C4-2B (cell line): ENCODE measurements at regions not wholly inside any gene's neighbourhood (a gene's known extent, or its start where the extent isn't known, plus 50 kb on each side); places are given as distances from the start of the nearest gene placed in this dataset.

Experiments used
- H3K27ac ChIP-seq: fragments of 450-650 bp; 2 replicates; pipeline ENCODE4 v1.5.1; 2017
- ZFX ChIP-seq: fragments of 450-650 bp; IDR thresholded peaks from 2 replicates; pipeline ENCODE4 v1.6.1; 2017
- TF ChIP-seq, protein P1 (sequence below): fragments of 450-650 bp; conservative IDR thresholded peaks from 2 replicates; pipeline ENCODE4 v1.5.1; 2017; ENCODE audit warnings: mild to moderate bottlenecking

GRCh38 chr12:20250761-20251160 lies 117.6 kb upstream of the PDE3A start:
- TF ChIP-seq, protein P1, sequence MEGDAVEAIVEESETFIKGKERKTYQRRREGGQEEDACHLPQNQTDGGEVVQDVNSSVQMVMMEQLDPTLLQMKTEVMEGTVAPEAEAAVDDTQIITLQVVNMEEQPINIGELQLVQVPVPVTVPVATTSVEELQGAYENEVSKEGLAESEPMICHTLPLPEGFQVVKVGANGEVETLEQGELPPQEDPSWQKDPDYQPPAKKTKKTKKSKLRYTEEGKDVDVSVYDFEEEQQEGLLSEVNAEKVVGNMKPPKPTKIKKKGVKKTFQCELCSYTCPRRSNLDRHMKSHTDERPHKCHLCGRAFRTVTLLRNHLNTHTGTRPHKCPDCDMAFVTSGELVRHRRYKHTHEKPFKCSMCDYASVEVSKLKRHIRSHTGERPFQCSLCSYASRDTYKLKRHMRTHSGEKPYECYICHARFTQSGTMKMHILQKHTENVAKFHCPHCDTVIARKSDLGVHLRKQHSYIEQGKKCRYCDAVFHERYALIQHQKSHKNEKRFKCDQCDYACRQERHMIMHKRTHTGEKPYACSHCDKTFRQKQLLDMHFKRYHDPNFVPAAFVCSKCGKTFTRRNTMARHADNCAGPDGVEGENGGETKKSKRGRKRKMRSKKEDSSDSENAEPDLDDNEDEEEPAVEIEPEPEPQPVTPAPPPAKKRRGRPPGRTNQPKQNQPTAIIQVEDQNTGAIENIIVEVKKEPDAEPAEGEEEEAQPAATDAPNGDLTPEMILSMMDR = no peak
- TF ChIP-seq ZFX = no peak
- no peak overlapping the region for H3K27ac ChIP-seq

DNA sequence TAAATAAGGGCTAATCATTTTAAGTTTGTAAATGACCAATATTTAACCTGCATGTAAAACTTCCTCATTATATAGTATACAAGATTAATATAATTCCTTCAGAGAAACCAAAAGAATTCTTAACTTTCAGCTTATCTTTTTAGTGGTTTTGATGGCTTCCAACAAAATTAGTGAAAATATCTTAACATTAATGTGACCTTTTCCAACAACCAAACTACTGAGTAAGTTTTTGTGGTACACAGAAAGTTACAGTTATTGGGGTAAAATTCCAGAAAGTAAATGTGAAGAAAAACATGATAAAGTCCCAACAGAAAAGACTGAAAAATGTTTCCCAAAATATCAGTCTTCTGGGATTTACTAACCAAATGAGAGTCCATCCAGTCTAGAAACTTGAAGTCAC lies 111.0 kb upstream of the PDE3A start:
- no peak overlapping the region for H3K27ac ChIP-seq
- TF ChIP-seq ZFX = no peak
- TF ChIP-seq, protein P1 = no peak

DNA sequence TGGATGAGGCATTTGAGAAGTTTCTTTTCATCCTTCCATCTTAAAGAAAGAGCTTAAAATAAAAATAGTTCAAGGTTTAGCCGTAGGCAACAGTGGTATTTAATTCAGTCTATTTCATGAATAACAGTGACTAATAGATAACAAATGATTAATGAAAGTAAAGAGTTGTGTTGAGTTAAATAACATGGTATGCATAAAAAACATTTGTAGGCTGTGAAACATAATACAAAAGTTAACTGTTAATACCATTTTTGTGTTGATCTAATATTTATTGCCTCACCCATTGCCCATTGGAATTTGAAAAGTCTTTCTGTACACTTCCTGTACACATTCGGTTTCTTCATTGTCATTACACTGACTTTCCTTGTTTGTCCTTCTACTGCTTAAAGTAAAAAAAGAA lies 108.6 kb upstream of the PDE3A start:
- TF ChIP-seq ZFX = no peak
- TF ChIP-seq, protein P1 = no peak
- no peak overlapping the region for H3K27ac ChIP-seq

DNA sequence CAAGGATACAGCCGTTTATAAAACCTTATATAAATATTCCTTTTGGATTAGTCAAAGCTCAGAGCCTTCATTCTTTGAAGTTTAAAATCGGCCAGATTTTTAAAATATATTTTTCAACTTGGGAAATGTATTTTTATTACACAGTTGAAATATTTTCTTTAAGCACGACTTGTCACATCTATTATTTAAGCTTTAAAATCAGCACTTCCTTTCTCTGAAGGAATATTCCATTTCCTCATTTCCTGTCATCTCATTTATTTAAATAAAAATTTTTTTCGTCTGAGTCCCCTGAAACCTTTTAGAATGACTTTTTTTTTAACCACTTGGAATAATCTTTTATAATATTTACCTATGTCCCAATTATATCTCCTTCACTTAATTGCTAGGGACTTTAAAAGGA lies 107.5 kb upstream of the PDE3A start:
- no peak for TF ChIP-seq ZFX
- TF ChIP-seq, protein P1 = no peak
- H3K27ac ChIP-seq = no peak overlapping the region

DNA sequence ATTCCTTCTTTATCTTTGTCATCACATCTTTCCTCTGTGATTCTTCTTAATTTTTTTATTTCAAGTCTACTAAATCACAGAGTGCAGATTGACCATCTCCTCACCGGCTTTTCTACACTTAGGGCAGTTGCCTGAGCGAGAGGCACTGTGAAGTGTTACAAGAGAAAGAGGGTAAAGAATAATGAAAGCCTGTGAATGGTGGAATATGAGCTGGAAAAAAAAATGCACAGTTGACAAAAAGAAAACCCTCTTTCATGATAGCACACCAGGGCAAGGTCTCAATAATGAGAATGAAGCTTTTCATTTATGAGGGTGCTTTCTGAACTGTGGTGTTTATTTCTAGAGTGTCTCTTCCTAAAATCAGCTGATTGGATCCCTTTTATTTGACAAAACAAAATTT lies 106.2 kb upstream of the PDE3A start:
- TF ChIP-seq ZFX = no peak
- TF ChIP-seq, protein P1 = no peak
- H3K27ac ChIP-seq = no peak overlapping the region

DNA sequence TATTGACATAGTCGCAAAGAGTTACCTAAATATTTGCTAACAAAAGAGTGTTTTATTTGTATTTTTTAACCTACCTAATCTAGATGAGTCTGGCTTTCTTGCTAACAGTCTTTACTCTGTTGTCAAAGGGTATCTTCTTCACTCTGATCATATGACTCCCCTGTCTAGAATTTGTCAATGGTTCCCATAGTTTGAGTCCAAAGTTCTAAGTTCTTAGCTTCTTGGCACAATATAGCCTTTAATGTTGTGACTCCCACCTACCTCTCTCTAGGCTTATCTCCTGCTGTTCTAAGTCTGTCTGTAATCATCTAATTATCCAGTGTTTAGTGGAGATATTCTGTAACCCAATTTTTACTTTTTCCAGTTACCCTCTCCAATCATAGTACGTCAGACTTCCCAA lies 104.3 kb upstream of the PDE3A start:
- TF ChIP-seq, protein P1 = no peak
- no peak for TF ChIP-seq ZFX
- H3K27ac ChIP-seq = no peak overlapping the region

- TF ChIP-seq, protein P1 = no peak
- no peak for TF ChIP-seq ZFX
- no peak overlapping the region for H3K27ac ChIP-seq
Observed at GRCh38 chr12:20264608-20265114, 103.7 kb upstream of the PDE3A start.
